ENCODE measurements at regions not wholly inside any gene's neighbourhood (a gene's known extent, or its start where the extent isn't known, plus 50 kb on each side); places are given as distances from the start of the nearest gene placed in this dataset.

GRCh38 chr9:38313421-38313820 lies 79.1 kb upstream of the ALDH1B1 start:
- H3K9me3 ChIP-seq: no peaks in the 10 kb centered on the region
- no peak overlapping the region for H3K4me3 ChIP-seq
- no peaks in the 10 kb centered on the region for H3K27me3 ChIP-seq
- no peak overlapping the region for H3K27ac ChIP-seq
- no peaks in the 10 kb centered on the region for H3K36me3 ChIP-seq
- no peak for DNase-seq
- no peaks in the 10 kb centered on the region for H3K4me1 ChIP-seq
- TF ChIP-seq, protein P1, sequence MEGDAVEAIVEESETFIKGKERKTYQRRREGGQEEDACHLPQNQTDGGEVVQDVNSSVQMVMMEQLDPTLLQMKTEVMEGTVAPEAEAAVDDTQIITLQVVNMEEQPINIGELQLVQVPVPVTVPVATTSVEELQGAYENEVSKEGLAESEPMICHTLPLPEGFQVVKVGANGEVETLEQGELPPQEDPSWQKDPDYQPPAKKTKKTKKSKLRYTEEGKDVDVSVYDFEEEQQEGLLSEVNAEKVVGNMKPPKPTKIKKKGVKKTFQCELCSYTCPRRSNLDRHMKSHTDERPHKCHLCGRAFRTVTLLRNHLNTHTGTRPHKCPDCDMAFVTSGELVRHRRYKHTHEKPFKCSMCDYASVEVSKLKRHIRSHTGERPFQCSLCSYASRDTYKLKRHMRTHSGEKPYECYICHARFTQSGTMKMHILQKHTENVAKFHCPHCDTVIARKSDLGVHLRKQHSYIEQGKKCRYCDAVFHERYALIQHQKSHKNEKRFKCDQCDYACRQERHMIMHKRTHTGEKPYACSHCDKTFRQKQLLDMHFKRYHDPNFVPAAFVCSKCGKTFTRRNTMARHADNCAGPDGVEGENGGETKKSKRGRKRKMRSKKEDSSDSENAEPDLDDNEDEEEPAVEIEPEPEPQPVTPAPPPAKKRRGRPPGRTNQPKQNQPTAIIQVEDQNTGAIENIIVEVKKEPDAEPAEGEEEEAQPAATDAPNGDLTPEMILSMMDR (IDR thresholded peaks at IDR 0.05): no peak
- no peak for TF ChIP-seq POLR2A (IDR thresholded peaks at IDR 0.05)

- H3K9me3 ChIP-seq: no peaks in the 10 kb centered on the region
- H3K4me1 ChIP-seq: no peaks in the 10 kb centered on the region
- H3K4me3 ChIP-seq: no peak overlapping the region
- no peak overlapping the region for H3K27ac ChIP-seq
- no peak for DNase-seq
- no peaks in the 10 kb centered on the region for H3K36me3 ChIP-seq
- H3K27me3 ChIP-seq: no peaks in the 10 kb centered on the region
- no peak for TF ChIP-seq POLR2A (IDR thresholded peaks at IDR 0.05)
- TF ChIP-seq, protein P1 (IDR thresholded peaks at IDR 0.05): no peak
These were observed 80.1 kb upstream of the ALDH1B1 start for GRCh38 chr9:38312406-38312805.

DNA sequence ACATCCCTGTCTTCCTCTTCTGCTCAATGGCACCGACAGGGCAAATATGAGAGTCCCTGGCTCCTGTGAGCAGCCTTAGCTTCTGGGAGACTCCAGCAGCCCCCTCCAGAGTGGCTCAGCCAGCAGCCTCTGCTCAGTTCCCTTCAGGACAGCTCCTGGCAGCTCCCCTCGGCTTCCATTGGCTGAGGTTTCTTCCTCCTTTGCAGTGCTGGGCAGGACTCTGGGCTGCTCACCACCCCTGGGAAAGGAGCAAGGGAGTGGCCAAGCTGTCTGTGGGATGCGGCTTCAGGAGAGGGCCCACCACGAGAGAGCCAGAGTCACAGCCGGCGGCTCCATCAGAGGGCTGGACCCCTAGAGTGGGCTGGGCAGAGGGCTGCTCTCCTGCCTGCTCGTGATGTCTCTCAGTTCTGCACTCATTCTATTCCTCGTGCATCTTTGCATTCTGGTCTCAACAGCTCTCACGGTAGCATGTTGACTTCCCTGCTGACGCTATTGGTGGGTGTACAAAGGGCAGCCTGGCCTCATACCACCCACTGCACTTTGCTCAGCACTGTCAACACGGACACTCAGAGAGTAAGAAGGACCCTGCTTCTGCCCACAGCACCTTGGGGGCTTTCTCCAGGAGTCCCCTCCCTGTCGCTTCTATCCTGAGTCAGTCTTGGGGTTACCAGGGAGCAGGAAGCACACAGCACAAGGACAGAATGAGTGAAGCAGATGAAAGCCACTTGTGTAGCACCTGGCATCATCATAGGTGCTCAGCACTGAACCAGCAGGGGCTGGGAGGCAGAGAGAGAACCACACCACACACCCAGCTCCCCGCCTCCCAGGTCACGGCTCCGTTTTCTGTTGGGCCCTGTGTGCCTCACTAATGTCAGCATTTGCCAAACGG lies 80.9 kb upstream of the ALDH1B1 start:
- Histone ChIP-seq H3K4me1 (no peaks in the 10 kb centered on the region), H3K27me3 (no peaks in the 10 kb centered on the region), H3K9me3 (no peaks in the 10 kb centered on the region), H3K4me3 (no peak overlapping the region), H3K27ac (no peak overlapping the region), H3K36me3 (no peaks in the 10 kb centered on the region)
- DNase-seq: no peak
- TF ChIP-seq POLR2A (IDR thresholded peaks at IDR 0.05): no peak
- TF ChIP-seq, protein P1 (IDR thresholded peaks at IDR 0.05): no peak

GRCh38 chr9:38309324-38310195 lies 82.9 kb upstream of the ALDH1B1 start:
- H3K27me3 ChIP-seq: no peaks in the 10 kb centered on the region
- H3K4me3 ChIP-seq: no peak overlapping the region
- no peak for TF ChIP-seq POLR2A (IDR thresholded peaks at IDR 0.05)
- TF ChIP-seq, protein P1 (IDR thresholded peaks at IDR 0.05): no peak
- DNase-seq: no peak
- no peak overlapping the region for H3K27ac ChIP-seq
- no peaks in the 10 kb centered on the region for H3K36me3 ChIP-seq
- no peaks in the 10 kb centered on the region for H3K4me1 ChIP-seq
- H3K9me3 ChIP-seq: no peaks in the 10 kb centered on the region

DNA sequence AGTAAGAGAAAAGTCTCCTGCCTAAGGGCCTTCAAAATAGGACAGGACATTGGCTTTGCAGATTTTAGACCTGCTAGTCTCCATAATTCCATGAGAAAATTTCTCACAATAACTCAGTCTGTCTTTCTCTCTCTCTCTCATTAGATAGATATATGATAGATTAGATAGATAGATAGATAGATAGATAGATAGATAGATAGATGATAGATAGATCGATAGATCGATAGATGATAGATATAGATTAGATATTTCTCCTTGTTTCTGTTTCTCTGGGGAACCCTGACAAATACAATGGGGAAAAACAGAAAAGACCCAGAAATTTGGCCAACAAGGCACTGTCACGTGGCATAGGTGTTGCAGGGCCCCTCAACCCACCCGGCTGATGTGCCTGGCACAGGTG lies 84.4 kb upstream of the ALDH1B1 start:
- DNase-seq: no peak
- TF ChIP-seq, protein P1 (IDR thresholded peaks at IDR 0.05): no peak
- TF ChIP-seq POLR2A (IDR thresholded peaks at IDR 0.05): no peak
- Histone ChIP-seq H3K27me3 (no peaks in the 10 kb centered on the region), H3K4me3 (no peak overlapping the region), H3K27ac (no peak overlapping the region), H3K4me1 (no peaks in the 10 kb centered on the region), H3K36me3 (no peaks in the 10 kb centered on the region), H3K9me3 (no peaks in the 10 kb centered on the region)
